ENCODE measurements at regions not wholly inside any gene's neighbourhood (a gene's known extent, or its start where the extent isn't known, plus 50 kb on each side); places are given as distances from the start of the nearest gene placed in this dataset.

DNA sequence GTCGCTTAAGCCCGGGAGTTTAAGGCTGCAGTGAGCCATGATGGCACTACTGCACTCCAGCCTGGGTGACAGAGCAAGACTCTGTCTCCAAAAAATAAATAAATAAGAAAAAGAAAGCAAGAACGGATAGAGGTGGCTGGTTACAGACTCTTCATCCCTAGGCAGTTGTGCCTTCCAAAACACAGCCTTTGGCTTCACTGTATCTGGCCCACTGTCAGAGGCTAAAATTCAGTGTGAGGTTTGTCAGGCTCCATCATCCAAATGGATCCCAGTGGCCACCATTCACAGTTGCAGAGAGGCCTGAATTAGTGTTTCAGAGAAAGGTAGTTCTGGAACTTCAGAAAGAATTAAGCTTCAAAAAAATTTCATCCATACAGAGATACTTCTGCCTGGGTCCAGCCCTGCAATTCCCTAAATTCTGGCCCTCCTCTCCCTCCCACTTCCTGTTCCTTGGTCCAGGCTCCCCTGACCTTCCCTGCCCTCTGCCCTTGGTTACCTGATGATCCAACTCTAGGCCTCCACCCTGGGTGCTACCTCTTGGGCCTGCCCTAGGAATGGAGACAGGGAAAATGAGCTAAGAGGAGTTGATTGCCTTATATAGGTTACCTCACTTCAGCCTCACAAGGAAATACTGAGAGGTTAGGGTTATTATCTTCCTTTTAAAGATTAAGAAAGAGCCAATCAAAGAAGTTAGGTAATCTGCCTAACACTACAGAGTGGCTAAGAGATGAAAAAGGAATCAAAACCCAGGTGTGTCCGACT is 97.2 kb upstream of the SLC44A1 start:
- no peak for DNase-seq (ENCODE audit: low spot score)

DNA sequence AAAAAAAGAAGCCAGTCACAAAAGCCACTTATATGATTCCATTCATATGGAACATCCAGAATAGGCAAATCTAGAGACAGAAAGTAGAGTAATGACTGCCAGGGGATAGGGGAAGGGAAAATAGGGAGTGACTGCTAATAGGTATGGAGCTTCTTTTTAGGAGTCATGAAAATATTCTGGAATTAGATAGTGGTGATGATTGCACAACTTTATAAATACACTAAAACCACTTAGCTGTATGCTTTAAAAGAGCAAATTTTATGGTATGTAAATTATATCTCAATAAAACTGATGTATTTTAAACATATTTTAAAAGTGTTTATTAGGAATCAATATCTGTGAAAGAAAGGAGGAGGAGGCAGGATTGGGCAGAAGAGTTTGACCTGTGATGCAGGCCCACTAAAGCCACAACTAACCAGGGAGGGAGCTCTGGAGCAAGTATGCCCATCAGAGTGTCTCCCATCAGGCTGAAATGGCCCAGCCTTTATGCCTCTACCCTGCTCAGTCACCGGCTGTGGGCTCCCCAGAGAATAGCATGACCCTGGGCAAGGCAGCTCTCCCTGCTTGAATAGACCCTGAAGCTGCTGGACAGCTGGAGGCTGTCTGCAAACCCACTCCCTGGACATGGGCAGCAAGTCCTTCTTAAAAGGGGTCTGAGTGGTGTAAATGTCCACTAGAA is 96.0 kb upstream of the SLC44A1 start:
- no peak for DNase-seq (ENCODE audit: low spot score)

DNA sequence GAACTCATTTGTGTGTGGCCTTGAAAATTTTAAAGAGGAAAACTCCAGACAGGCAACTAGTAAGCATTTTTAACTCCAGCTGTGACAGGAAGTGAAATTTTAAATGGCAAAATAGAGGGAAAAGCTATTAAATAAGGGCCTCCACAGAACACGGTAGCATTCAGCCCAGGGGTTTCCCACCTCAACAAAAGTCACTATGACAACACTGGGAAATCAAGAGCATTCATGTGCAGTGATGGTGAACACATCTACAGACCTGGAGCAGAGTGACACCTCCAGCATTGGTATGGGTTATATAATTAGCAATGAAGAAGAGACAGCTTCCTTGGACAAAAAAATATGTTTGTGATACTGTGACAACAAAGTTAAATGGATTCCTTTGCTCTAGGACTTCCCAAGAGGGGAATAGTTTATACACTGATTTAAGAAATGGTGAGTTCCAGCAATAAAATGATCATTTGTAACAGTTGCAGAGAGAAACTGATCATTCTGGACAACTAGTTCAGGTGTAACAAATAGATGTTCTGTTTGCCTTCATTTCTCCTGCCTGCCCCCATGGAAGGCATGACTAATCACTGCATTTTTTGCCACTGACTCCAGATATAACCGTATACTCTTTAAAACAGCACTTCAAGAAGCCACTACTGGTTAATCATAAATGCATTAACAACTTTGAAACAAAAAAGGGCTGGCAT is 93.3 kb upstream of the SLC44A1 start:
- no peak for DNase-seq (ENCODE audit: low spot score)

DNA sequence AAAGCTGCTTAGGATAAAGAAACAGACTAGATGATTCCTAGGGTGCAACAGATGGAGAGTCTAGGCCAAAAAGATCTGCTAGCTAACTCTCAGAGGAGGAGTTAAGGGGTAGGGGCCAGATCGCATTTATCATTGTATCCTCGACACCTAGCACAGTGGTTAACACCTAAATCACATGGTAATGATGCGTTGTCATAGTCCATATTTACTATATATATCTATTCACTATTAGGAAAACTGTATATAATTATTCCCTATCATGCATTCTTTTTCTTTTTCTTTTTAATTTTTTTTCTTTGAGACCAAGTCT is 92.8 kb upstream of the SLC44A1 start:
- DNase-seq (ENCODE audit: low spot score): no peak

DNA sequence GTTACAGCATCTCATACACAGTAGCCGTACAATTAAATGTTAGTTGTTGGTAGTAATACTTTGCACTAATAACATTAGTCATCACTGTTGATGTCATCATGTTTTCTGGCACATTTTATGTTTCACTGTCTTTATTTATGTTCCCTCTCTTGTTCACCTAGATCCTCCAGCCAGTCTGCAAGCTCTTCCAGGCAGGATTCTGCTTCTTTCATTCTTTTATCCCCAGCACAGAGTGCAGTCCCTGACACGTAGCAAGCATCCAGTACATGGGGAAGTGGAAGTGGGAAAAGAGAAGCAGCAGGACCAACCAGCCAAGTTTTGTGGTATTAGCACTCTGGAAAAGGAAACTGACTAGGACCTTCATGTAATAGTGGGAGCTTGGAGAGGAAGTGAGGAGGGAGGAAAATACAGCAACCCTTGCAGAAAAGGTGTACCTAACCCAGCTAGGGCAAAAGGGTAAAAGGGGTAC is 89.7 kb upstream of the SLC44A1 start:
- no peak for DNase-seq (ENCODE audit: low spot score)

DNA sequence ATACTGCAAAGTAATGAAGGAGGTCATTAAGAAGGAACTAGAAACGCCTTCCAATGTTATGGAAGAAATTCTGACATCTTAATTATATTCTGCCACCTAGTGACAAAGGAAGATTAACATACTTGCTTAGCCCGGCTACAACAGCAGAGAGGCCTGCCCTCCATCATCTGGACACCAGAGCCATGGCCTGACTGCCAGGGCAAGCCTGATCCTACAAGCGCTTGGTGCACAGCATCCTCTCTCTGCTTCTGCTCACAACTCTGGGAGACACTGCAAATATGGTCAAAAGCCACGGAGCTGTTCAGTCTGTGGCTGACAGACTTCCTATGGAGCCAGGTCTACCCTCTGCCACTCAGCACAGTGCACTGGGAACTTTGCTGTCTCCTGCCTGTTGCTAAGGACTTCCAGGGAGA is 87.3 kb upstream of the SLC44A1 start:
- no peak for DNase-seq (ENCODE audit: low spot score)

DNA sequence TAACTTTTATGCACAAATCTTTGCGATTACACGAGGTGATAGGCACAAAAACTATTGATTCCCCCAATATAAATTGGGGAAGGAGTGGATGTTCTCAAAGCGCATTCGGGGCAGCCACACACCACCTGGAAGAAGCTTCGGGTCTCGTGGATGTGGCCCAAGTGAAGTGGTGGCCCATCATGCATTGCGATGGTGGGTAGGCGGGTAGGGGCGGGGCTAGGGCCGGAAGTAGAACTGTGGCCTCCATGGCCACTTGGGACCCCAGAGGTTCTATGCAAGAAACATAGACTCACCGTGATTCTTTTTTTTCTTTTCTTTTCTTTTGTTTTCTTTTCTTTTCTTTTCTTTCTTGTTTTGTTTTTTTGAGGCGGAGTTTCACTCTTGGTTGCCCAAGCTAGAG is 86.4 kb upstream of the SLC44A1 start:
- no peak for DNase-seq (ENCODE audit: low spot score)

DNA sequence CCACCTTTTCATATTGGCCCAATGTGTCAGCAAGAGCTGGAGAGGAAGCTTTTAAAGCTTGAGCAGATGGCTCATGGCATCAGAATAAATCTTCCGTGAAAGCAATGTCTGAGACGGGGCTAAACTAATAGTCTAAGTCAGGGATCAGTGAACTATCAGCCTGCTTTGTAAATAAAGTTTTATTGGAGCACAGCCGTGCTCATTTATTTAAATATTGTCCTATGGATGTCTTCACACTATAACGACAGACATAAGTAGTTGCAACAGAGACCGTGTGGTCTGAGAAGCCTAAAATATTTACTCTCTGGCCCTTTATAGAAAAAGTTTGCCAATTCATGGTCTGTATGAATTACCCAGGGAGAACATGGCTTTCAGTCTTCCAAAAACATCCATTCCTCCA is 85.6 kb upstream of the SLC44A1 start:
- no peak for DNase-seq (ENCODE audit: low spot score)

DNA sequence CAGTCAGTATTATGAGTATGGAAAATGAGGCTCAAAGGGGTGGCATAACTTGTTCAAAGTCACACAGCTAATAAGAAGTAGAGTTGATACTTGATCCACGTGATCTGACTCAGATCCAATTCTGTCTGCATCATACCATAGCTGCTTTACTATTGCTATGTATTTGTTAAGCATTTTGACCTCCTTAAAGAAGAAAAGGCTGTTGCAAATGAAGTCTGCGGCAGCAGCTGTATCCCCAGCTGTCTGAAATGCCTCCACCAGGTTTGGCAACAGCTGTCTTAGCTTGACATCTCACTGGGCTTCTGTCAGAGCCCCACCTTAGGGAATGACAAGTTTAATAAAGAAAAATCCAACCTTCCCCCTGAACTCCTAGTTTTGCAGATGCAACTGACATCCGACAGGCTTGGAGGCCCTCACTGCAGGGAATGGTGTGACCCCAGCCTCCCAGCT is 75.6 kb upstream of the SLC44A1 start:
- DNase-seq (ENCODE audit: low spot score): no peak

DNA sequence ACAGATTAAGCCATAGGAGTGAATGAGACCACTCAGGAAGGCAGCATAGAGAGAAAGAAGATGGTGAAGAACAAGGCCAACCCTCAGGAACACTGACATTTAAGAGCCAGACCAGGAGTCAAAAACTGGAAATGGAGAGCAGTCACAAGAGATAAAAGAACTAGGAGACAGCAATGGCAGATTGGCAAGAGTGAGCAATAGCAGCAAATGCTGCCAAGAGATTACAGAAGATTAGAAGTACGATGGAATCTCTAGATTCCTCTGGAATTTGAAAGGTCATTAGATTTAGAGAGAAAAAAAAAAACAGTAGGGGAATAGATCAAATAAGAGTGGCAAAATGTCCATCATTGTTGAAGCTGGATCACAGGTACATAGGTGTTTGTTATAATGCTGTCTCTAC is 73.4 kb upstream of the SLC44A1 start:
- no peak for DNase-seq (ENCODE audit: low spot score)

DNA sequence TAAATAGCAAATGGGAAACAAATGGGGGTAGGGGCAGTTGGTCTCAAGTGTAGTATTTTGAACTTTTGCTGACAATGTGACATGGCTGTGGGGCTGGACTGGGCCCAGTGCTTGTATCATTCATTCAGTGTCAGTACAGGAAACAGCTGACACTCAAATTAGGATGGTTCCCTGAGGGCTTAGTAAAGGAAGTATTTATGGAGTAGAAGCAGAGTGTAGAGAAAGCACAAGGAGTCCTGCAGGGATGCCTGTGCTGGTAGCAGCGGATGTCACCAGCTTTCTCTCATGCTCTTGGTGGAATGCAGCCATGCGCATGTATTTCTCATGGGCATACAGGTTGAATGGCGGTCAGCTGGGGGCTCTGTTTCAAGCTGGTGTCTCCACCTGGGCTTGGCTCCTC is 72.9 kb upstream of the SLC44A1 start:
- DNase-seq (ENCODE audit: low spot score): no peak

DNA sequence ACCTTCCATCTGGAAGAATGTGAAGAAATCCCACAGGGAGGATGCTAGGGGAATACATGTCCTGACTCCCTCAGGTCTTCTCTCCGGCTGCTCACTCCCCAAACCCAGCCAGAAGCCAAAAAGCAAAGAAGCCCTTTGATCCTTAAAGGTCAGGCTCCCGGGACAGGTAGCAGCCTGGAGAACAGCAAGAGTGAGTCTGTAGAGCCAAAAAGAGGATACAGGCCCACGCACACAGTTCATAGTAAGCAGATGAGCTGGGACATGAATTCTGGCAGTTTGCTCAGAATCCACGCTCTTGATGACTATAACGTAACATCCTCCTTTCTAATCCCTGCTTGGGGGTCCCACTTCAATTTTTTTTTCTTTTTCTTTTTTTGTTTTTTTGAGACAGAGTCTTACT is 72.0 kb upstream of the SLC44A1 start:
- no peak for DNase-seq (ENCODE audit: low spot score)

DNA sequence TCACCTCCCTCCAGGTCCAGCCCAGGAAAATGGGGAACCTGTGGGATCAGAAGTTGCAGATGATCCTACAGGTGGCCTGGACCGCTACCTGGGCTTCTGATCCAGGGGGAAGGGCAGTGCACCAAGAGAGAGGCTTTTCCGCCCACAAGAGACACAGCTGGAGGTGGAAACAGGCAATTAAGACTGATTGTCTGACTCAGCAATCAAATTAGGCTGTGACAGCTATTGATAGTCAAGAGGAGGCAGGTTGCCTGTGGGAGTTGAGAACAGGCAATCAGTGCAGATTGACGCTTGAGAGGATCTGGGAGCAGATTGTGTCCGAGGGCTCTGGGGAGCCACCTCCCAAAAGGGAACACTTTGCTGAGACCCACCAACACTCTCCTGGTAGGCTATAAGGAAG is 71.1 kb upstream of the SLC44A1 start:
- no peak for DNase-seq (ENCODE audit: low spot score)

DNA sequence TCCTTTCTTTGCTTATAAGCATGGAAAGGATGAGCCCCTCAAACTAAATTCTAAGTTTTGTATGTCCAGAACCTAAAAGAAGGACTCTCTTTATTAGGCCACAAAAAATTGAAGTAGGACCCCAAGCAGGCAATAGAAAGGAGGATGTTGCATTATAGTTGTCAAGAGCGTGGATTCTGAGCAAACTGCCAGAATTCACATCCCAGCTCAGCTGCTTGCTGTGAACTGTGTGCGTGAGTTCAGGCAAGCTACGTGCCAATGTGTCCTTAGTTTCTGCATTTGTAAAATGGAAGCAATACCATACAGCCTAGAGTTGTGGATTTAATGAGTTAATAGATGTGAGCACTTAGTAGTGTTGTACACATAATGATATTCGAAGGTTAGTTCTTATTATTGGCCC is 70.6 kb upstream of the SLC44A1 start:
- DNase-seq (ENCODE audit: low spot score): no peak

DNA sequence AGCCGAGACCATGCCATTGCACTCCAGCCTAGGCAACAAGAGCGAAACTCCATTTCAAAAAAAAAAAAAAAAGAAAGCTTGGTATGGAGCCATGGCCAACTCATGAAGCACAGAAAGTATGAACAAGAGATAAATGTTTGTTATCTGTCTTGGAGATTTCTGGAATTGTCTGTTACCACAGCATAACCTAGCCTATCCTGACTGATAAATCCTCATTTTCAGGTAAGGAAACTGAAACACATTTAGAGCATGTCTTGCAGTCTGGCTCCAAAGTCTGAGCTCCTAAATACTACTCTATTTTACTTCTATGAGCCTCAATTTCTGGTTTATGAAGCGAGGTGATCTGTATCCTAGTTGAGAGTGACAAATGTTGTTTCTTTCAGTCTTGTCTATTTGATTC is 68.3 kb upstream of the SLC44A1 start:
- DNase-seq (ENCODE audit: low spot score): no peak

DNA sequence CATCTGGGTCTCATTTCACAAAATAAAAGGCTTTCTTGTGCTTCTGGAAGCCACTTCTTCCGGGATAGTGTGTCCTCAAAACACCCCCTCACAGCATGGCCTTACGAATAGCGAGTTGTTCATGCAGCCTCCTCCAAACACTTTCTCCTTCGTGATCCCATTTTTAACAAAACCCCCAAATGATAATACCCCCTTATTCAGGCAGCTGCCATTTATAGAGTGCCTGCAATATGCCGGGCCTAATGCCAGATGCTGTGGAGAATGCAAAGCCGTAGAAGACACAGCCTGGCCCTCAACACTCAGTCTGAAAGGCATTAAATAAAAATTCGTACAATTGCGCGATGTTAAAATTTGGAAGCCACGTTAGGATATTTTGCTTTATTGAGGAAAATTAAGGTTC is 66.4 kb upstream of the SLC44A1 start:
- no peak for DNase-seq (ENCODE audit: low spot score)

DNA sequence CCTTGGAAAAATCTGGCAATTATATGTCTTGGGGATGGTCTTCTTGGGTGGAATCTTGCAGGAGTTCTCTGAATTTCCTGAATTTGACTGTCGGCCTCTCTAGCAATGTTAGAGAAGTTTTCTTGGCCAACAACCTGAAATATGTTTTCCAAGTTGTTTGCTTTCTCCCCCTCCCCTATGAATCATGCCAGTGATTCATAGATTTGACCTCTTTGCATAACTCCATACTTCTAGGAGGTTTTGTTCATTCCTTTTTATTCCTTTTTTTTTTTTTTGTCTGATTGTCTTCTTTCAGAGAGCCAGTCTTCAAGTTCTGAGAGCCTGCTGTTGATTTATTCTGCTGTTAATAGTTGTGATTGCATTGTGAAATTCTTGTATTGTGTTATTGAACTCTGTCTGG is 56.7 kb upstream of the SLC44A1 start:
- DNase-seq (ENCODE audit: low spot score): no peak

DNA sequence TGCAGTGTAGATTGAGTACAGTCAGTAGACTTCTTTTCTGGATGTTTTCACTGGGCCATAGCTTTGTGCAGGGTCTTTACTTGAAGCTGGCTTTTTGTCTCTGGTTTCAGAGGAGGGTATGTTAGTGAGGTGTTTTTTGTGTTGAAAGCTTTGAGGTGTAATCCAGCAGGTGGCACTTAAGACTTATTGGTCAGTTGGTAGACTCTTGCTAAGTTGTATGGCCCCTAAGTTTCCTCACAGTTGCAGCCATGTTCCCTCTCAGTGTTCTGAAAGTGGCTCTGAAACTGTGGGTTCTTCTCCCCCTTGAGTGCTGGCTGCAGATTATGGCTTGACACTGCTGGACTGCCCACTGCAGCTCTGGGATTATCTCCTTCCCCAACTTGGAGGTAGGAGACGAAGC is 55.7 kb upstream of the SLC44A1 start:
- DNase-seq (ENCODE audit: low spot score): no peak

DNA sequence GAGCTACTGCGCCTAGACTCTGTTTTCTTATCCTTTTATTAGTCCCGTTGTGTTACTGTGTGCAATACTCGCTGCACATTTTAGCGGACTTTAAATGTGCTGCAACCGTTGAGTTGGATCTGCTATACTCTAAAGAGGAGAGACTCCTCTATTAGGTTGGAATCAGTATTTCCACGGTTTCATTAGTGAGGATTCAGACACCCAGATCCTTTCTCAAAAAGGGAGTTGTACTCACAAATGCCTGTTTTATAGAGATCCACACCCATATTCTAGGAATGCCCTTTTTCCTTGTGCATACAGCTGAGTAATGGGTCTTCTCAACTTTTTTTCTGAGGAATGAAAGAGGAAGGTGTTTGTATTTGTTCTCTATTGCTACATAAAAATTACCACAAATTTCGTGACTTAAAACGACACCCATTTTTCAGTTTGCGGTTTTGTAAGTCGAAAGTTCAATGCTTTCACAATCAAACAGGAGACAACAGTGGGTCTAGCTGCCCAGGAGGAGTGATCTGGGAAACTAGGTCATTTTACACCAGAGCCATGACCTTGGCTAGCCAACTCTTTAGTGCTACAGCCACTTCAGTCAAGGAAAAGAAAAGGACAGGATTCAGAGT is 52.8 kb upstream of the SLC44A1 start:
- no peak for DNase-seq (ENCODE audit: low spot score)

DNA sequence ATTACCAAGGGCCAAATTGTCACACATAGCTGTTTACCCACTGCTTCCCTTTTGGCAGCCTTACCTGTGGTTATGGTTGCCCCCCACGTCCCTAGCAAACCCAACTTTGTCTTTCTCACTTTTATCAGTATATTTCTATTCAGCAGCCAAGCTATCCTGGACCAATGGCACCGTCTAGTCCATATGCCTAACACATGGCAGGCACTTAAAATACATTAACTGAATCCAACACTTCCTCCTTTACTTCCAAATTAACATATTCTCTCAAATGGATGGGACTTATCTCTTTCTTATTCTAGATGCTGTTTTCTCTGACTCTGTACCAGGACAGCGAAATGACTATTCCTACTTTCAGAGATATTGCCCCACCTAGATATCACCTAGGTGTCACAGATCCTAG is 50.9 kb upstream of the SLC44A1 start:
- no peak for DNase-seq (ENCODE audit: low spot score)

DNA sequence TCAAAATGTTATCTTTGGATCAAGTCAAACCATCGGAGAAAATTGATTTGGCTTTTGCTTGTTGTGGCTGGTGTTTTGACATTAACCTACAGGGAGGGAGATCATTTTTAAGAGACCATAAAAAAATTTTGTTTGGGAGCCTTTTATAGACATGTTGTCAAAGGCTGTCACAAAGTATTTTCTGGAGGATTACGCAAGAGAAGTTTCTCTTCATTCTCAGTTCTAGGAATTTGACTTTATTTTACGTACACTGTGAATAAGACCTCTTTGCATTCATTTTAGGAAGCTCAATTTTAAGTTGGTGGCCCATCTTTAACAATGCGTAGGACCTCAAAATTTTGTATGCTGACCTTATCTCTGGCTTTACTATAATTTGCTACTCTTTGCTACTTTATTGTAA is 50.2 kb upstream of the SLC44A1 start:
- DNase-seq (ENCODE audit: low spot score): no peak

All from left forelimb (tissue), 1 donor.